LNCAP (cell line): ENCODE measurements at regions not wholly inside any gene's neighbourhood (a gene's known extent, or its start where the extent isn't known, plus 50 kb on each side); places are given as distances from the start of the nearest gene placed in this dataset.

Experiments
- CTCF ChIP-seq: fragments of 450-650 bp; IDR thresholded peaks from 2 replicates; pipeline ENCODE4 v1.5.1; 2017; ENCODE audit warnings: mild to moderate bottlenecking

- TF ChIP-seq CTCF, result no peak
These were observed 268.6 kb downstream of the EIPR1 start for GRCh38 chr2:3108710-3109702.

GRCh38 chr2:3108105-3108504 lies 269.5 kb downstream of the EIPR1 start:
- no peak for TF ChIP-seq CTCF

- no peak for TF ChIP-seq CTCF
These were observed 270.1 kb downstream of the EIPR1 start for GRCh38 chr2:3107567-3107966.

- TF ChIP-seq CTCF, result no peak
These were observed 271.6 kb downstream of the EIPR1 start for GRCh38 chr2:3105814-3106569.

GRCh38 chr2:3104261-3104660 lies 273.4 kb downstream of the EIPR1 start:
- TF ChIP-seq CTCF, result no peak

- no peak for TF ChIP-seq CTCF
These were observed 274.6 kb downstream of the EIPR1 start for GRCh38 chr2:3102922-3103569.

GRCh38 chr2:3102081-3102921 lies 275.3 kb downstream of the EIPR1 start:
- no peak for TF ChIP-seq CTCF
